Loucy (cell line): ENCODE measurements at regions not wholly inside any gene's neighbourhood (a gene's known extent, or its start where the extent isn't known, plus 50 kb on each side); places are given as distances from the start of the nearest gene placed in this dataset.

Experiments used
- H2AFZ ChIP-seq: fragments of 200-600 bp; sonication (generic); 2 replicates; pipeline ENCODE4 v1.6.0; 2016; ENCODE audit warnings: antibody characterized with exemption, mild to moderate bottlenecking, low read length, moderate library complexity
- H3F3A ChIP-seq: fragments of 200-600 bp; 2 replicates; pipeline ENCODE4 v1.6.0; 2016; ENCODE audit warnings: antibody characterized with exemption, low read depth, mild to moderate bottlenecking
- H3K27me3 ChIP-seq: fragments of 200-600 bp; sonication (generic); 2 replicates; pipeline ENCODE4 v1.6.1; 2014; ENCODE audit warnings: low read length, mild to moderate bottlenecking; ENCODE audit not compliant: insufficient read depth, poor library complexity, severe bottlenecking
- H3K36me3 ChIP-seq: fragments of 200-600 bp; sonication (generic); 2 replicates; pipeline ENCODE4 v1.6.1; 2016; ENCODE audit warnings: low read length; ENCODE audit not compliant: insufficient read depth
- H3K4me1 ChIP-seq: fragments of 200-600 bp; sonication (generic); 2 replicates; pipeline ENCODE4 v1.5.1; 2014; ENCODE audit warnings: low read length, mild to moderate bottlenecking; ENCODE audit not compliant: insufficient read depth, poor library complexity, severe bottlenecking
- H3K4me2 ChIP-seq: fragments of 200-600 bp; sonication (generic); 2 replicates; pipeline ENCODE4 v1.6.0; 2014; ENCODE audit warnings: antibody characterized with exemption, low read length, low read depth, mild to moderate bottlenecking; ENCODE audit not compliant: poor library complexity, severe bottlenecking
- H3K4me3 ChIP-seq: fragments of 200-600 bp; sonication (generic); 2 replicates; pipeline ENCODE4 v1.5.1; 2014; ENCODE audit warnings: low read length, mild to moderate bottlenecking, mixed read lengths; ENCODE audit not compliant: poor library complexity, severe bottlenecking
- H3K79me2 ChIP-seq: fragments of 200-600 bp; sonication (generic); 2 replicates; pipeline ENCODE4 v1.6.1; 2014; ENCODE audit warnings: low read length; ENCODE audit not compliant: insufficient read depth
- H3K9ac ChIP-seq: fragments of 200-600 bp; sonication (generic); 2 replicates; pipeline ENCODE4 v1.6.0; 2014; ENCODE audit warnings: mild to moderate bottlenecking, low read depth, low read length, moderate library complexity; ENCODE audit not compliant: poor library complexity, severe bottlenecking
- H3K9me2 ChIP-seq: fragments of 200-600 bp; sonication (generic); replicated peaks from 2 replicates; pipeline ENCODE4 v1.6.1; 2016; ENCODE audit warnings: low read depth, low read length, mixed read lengths
- H3K9me3 ChIP-seq: fragments of 200-600 bp; sonication (generic); 2 replicates; pipeline ENCODE4 v1.6.1; 2014; ENCODE audit warnings: mild to moderate bottlenecking, antibody characterized with exemption, low read length, low read depth; ENCODE audit not compliant: insufficient read depth
- H4K20me1 ChIP-seq: fragments of 200-600 bp; sonication (generic); 2 replicates; pipeline ENCODE4 v1.6.0; 2014; ENCODE audit warnings: antibody characterized with exemption, low read length, mild to moderate bottlenecking; ENCODE audit not compliant: insufficient read depth, poor library complexity, severe bottlenecking
- CTCF ChIP-seq: fragments of 200-600 bp; sonication (generic); conservative IDR thresholded peaks from 2 replicates; pipeline ENCODE4 v1.5.1; 2014; ENCODE audit warnings: mild to moderate bottlenecking, antibody characterized with exemption, low read length
- EZH2phosphoT487 ChIP-seq: fragments of 200-600 bp; IDR thresholded peaks from 2 replicates; pipeline ENCODE4 v1.6.1; 2018; ENCODE audit warnings: antibody characterized with exemption, mild to moderate bottlenecking, moderate library complexity, borderline replicate concordance

- no peaks in the 10 kb centered on the region for H3K9me2 ChIP-seq
- no peak overlapping the region for H3K4me3 ChIP-seq
- no peaks in the 10 kb centered on the region for H3K4me1 ChIP-seq
- no peaks in the 10 kb centered on the region for H4K20me1 ChIP-seq
- H3K79me2 ChIP-seq = no peaks in the 10 kb centered on the region
- TF ChIP-seq CTCF (no peak), EZH2phosphoT487 (no peak)
- H3K4me2 ChIP-seq = no peak overlapping the region
- H2AFZ ChIP-seq = no peak overlapping the region
- no peaks in the 10 kb centered on the region for H3F3A ChIP-seq
- no peak overlapping the region for H3K9ac ChIP-seq
- no peaks in the 10 kb centered on the region for H3K9me3 ChIP-seq
- H3K27me3 ChIP-seq = no peaks in the 10 kb centered on the region
- no peaks in the 10 kb centered on the region for H3K36me3 ChIP-seq
These were observed 131.7 kb downstream of the PSMG1 start for GRCh38 chr21:39051588-39051949.

- Histone ChIP-seq H3K9me2 (no peaks in the 10 kb centered on the region), H3K4me3 (no peak overlapping the region), H2AFZ (no peak overlapping the region), H3F3A (no peaks in the 10 kb centered on the region), H3K79me2 (no peaks in the 10 kb centered on the region), H3K9ac (no peak overlapping the region), H3K27me3 (no peaks in the 10 kb centered on the region), H3K4me2 (no peak overlapping the region), H3K4me1 (no peaks in the 10 kb centered on the region), H4K20me1 (no peaks in the 10 kb centered on the region), H3K36me3 (no peaks in the 10 kb centered on the region), H3K9me3 (no peaks in the 10 kb centered on the region)
- TF ChIP-seq CTCF (no peak), EZH2phosphoT487 (no peak)
These were observed 132.2 kb downstream of the PSMG1 start for GRCh38 chr21:39050841-39051587.

GRCh38 chr21:39048574-39048973 lies 134.7 kb downstream of the PSMG1 start:
- H3K27me3 ChIP-seq = no peaks in the 10 kb centered on the region
- no peaks in the 10 kb centered on the region for H3K36me3 ChIP-seq
- H3K9me2 ChIP-seq = no peaks in the 10 kb centered on the region
- no peak overlapping the region for H3K4me3 ChIP-seq
- TF ChIP-seq EZH2phosphoT487 = no peak
- TF ChIP-seq CTCF = no peak
- H3K79me2 ChIP-seq = no peaks in the 10 kb centered on the region
- H3K4me2 ChIP-seq = no peak overlapping the region
- no peaks in the 10 kb centered on the region for H4K20me1 ChIP-seq
- no peaks in the 10 kb centered on the region for H3F3A ChIP-seq
- no peaks in the 10 kb centered on the region for H3K4me1 ChIP-seq
- no peaks in the 10 kb centered on the region for H3K9me3 ChIP-seq
- H3K9ac ChIP-seq = no peak overlapping the region
- no peak overlapping the region for H2AFZ ChIP-seq
